ENCODE measurements at regions not wholly inside any gene's neighbourhood (a gene's known extent, or its start where the extent isn't known, plus 50 kb on each side); places are given as distances from the start of the nearest gene placed in this dataset.

DNA sequence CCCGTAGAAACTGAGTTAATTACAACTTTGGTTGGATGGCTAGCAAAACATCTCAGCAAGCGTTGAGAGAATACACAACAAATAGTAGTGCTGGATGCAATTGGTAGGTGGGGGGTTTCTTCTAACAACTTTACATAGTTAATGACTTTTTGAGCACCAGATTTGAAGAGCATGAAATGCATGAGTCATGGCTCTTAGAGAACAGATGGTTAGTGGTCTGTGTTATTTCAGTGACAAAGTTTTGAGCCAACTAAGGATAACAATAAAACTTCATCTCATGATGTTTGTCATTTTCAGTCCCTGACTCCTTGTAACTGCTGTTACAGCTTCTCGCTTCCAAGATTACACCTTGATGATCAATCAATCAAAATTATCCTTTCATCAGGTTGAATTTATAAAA is 399.0 kb upstream of the BRINP1 start:
- no peaks in the 10 kb centered on the region for H3K9me3 ChIP-seq (ENCODE audit: control extremely low read depth in 1 of 3, control insufficient read depth in 2 of 3, insufficient read depth in 1 of 3, low read length in 2 of 3)
- H3K27ac ChIP-seq (ENCODE audit: low read length in 2 of 2): no peak overlapping the region
- CTCF ChIA-PET: no interaction called here
- no peak overlapping the region for H3K9ac ChIP-seq (ENCODE audit: low read length)
- POLR2A ChIA-PET: no interaction called here
- DNase-seq (no peak), ATAC-seq (ENCODE audit: low read depth) (no peak)
- Mint-ChIP-seq H3K27ac (no peak overlapping the region), H3K9me3 (ENCODE audit: insufficient read depth) (no peaks in the 10 kb centered on the region), H3K4me3 (no peak overlapping the region), H3K27me3 (peaks cover 2% of the 10 kb centered on the region), H3K4me1 (peaks cover 1% of the 10 kb centered on the region)
- H3K27me3 ChIP-seq (replicated peaks in 1 of 4; ENCODE audit: control extremely low read depth in 1 of 4, control insufficient read depth in 3 of 4, insufficient read depth in 4 of 4, low read length in 3 of 4): no peaks in the 10 kb centered on the region
- H3K79me2 ChIP-seq (ENCODE audit: control insufficient read depth, insufficient read depth, low read length): no peaks in the 10 kb centered on the region
- H4K20me1 ChIP-seq (ENCODE audit: control insufficient read depth, insufficient read depth, low read length, poor library complexity, severe bottlenecking): no peaks in the 10 kb centered on the region
- no peaks in the 10 kb centered on the region for H3K4me1 ChIP-seq (ENCODE audit: control insufficient read depth in 2 of 2, insufficient read depth in 2 of 2, low read length in 2 of 2)
- no peaks in the 10 kb centered on the region for H3K36me3 ChIP-seq (replicated peaks in 1 of 2; ENCODE audit: control extremely low read depth in 1 of 2, control insufficient read depth in 1 of 2, extremely low read depth in 1 of 2, insufficient read depth in 2 of 2, low read length in 1 of 2)
- no peak overlapping the region for H2AFZ ChIP-seq (ENCODE audit: insufficient read depth, low read depth, low read length, poor library complexity, severe bottlenecking)
- H3K4me2 ChIP-seq (replicated peaks; ENCODE audit: low read depth, low read length, poor library complexity, severe bottlenecking): no peak overlapping the region
- H3K4me3 ChIP-seq (ENCODE audit: control extremely low read depth in 1 of 5, extremely low read depth in 1 of 5, insufficient read depth in 1 of 5, low read depth in 2 of 5, low read length in 4 of 5): no peak overlapping the region
- 100% methylated on average over 1 of the region's 3 CpGs for WGBS (ENCODE audit: insufficient coverage)
- no peak for TF ChIP-seq EZH2 (IDR thresholded peaks at IDR 0.05; ENCODE audit: borderline replicate concordance, insufficient read depth, low read depth, low read length, poor library complexity, severe bottlenecking)
- TF ChIP-seq, protein P1, sequence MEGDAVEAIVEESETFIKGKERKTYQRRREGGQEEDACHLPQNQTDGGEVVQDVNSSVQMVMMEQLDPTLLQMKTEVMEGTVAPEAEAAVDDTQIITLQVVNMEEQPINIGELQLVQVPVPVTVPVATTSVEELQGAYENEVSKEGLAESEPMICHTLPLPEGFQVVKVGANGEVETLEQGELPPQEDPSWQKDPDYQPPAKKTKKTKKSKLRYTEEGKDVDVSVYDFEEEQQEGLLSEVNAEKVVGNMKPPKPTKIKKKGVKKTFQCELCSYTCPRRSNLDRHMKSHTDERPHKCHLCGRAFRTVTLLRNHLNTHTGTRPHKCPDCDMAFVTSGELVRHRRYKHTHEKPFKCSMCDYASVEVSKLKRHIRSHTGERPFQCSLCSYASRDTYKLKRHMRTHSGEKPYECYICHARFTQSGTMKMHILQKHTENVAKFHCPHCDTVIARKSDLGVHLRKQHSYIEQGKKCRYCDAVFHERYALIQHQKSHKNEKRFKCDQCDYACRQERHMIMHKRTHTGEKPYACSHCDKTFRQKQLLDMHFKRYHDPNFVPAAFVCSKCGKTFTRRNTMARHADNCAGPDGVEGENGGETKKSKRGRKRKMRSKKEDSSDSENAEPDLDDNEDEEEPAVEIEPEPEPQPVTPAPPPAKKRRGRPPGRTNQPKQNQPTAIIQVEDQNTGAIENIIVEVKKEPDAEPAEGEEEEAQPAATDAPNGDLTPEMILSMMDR (IDR thresholded peaks at IDR 0.05): no peak
- intact Hi-C loops (cut with micrococcal nuclease): no loop called here

DNA sequence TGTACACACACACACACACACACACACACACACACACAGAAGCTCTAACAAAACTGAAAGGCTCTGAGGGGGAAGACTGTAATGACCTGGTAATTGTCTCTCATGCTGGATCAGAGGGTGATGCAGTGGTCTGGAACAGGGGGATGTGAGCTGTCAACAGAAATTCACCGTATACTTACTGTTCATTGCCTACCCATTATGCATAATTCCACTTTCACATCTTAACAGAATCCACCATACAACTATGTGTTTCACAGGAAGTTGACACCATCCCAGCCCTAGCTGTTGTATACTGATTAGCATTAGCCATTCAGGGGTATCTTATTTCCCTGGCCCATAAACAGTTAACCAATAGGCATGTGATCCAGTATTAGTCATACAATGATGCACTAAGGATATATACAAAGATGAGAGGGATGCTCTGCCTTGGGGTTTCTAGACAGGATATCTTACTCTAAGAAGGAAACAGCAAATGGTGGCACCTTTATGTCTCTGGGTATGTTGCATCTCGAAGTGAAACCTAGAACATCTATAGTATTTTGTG is 396.5 kb upstream of the BRINP1 start:
- POLR2A ChIA-PET: no interaction called here
- Histone ChIP-seq H3K4me2 (replicated peaks; ENCODE audit: low read depth, low read length, poor library complexity, severe bottlenecking) (no peak overlapping the region), H3K27ac (ENCODE audit: low read length in 2 of 2) (no peak overlapping the region), H3K36me3 (replicated peaks in 1 of 2; ENCODE audit: control extremely low read depth in 1 of 2, control insufficient read depth in 1 of 2, extremely low read depth in 1 of 2, insufficient read depth in 2 of 2, low read length in 1 of 2) (no peaks in the 10 kb centered on the region), H4K20me1 (ENCODE audit: control insufficient read depth, insufficient read depth, low read length, poor library complexity, severe bottlenecking) (no peaks in the 10 kb centered on the region), H2AFZ (ENCODE audit: insufficient read depth, low read depth, low read length, poor library complexity, severe bottlenecking) (no peak overlapping the region), H3K79me2 (ENCODE audit: control insufficient read depth, insufficient read depth, low read length) (no peaks in the 10 kb centered on the region), H3K27me3 (replicated peaks in 1 of 4; ENCODE audit: control extremely low read depth in 1 of 4, control insufficient read depth in 3 of 4, insufficient read depth in 4 of 4, low read length in 3 of 4) (no peaks in the 10 kb centered on the region), H3K4me3 (ENCODE audit: control extremely low read depth in 1 of 5, extremely low read depth in 1 of 5, insufficient read depth in 1 of 5, low read depth in 2 of 5, low read length in 4 of 5) (no peak overlapping the region), H3K9ac (ENCODE audit: low read length) (no peak overlapping the region), H3K9me3 (ENCODE audit: control extremely low read depth in 1 of 3, control insufficient read depth in 2 of 3, insufficient read depth in 1 of 3, low read length in 2 of 3) (no peaks in the 10 kb centered on the region), H3K4me1 (ENCODE audit: control insufficient read depth in 2 of 2, insufficient read depth in 2 of 2, low read length in 2 of 2) (peaks cover 11 to 16% of the 10 kb centered on the region in 2 donors)
- intact Hi-C loops (cut with micrococcal nuclease): no loop called here
- ATAC-seq (ENCODE audit: low read depth): no peak
- Mint-ChIP-seq H3K4me3 (no peak overlapping the region), H3K4me1 (peaks cover 19% of the 10 kb centered on the region), H3K9me3 (ENCODE audit: insufficient read depth) (peaks cover 2% of the 10 kb centered on the region), H3K27ac (no peak overlapping the region), H3K27me3 (no peaks in the 10 kb centered on the region)
- no CpG with 5 or more reads among the region's 2 CpGs for WGBS (ENCODE audit: insufficient coverage)
- DNase-seq: no peak
- TF ChIP-seq EZH2 (IDR thresholded peaks at IDR 0.05; ENCODE audit: borderline replicate concordance, insufficient read depth, low read depth, low read length, poor library complexity, severe bottlenecking): no peak
- TF ChIP-seq, protein P1 (IDR thresholded peaks at IDR 0.05): no peak
- CTCF ChIA-PET: no interaction called here
